ENCODE measurements at regions not wholly inside any gene's neighbourhood (a gene's known extent, or its start where the extent isn't known, plus 50 kb on each side); places are given as distances from the start of the nearest gene placed in this dataset.

DNA sequence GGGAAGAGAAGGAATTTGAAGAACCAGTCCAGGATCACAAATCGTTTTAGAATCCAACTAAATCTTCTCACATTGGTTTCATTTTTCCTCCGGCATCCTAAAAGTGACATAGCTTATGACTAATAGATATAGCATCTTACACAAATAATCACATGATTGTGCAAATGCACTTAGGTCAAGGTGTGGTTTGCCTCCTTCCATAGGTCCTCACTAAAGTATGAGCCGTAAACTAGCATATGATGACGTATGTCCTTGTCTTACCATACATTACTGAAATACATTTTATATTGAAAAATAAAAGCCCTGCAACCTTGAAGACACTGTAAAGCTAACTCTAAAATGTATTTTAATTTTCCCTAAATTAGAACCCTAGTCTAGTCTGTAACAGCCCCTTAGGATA, 362.7 kb upstream of the ADAMTS16 start:
- no peak for DNase-seq
- Histone ChIP-seq H3K4me1 (no peaks in the 10 kb centered on the region), H3K9me3 (no peaks in the 10 kb centered on the region), H3K36me3 (ENCODE audit: control insufficient read depth, insufficient read depth, low read length) (no peaks in the 10 kb centered on the region), H3K27me3 (replicated peaks; ENCODE audit: control insufficient read depth, insufficient read depth, low read length) (no peaks in the 10 kb centered on the region), H3K4me3 (ENCODE audit: low read depth, low read length) (no peak overlapping the region)
- Mint-ChIP-seq H3K27me3 (ENCODE audit: insufficient read depth, unreplicated experiment) (no peaks in the 10 kb centered on the region), H3K4me1 (ENCODE audit: low read depth, unreplicated experiment) (no peaks in the 10 kb centered on the region), H3K27ac (ENCODE audit: unreplicated experiment) (no peak overlapping the region), H3K4me3 (ENCODE audit: unreplicated experiment) (no peak overlapping the region), H3K9me3 (ENCODE audit: unreplicated experiment) (no peaks in the 10 kb centered on the region), H3K36me3 (ENCODE audit: insufficient read depth, unreplicated experiment) (peaks cover 5% of the 10 kb centered on the region)
- no TSS peak for BruUV-seq (replicated peaks)
- TF ChIP-seq, protein P1, sequence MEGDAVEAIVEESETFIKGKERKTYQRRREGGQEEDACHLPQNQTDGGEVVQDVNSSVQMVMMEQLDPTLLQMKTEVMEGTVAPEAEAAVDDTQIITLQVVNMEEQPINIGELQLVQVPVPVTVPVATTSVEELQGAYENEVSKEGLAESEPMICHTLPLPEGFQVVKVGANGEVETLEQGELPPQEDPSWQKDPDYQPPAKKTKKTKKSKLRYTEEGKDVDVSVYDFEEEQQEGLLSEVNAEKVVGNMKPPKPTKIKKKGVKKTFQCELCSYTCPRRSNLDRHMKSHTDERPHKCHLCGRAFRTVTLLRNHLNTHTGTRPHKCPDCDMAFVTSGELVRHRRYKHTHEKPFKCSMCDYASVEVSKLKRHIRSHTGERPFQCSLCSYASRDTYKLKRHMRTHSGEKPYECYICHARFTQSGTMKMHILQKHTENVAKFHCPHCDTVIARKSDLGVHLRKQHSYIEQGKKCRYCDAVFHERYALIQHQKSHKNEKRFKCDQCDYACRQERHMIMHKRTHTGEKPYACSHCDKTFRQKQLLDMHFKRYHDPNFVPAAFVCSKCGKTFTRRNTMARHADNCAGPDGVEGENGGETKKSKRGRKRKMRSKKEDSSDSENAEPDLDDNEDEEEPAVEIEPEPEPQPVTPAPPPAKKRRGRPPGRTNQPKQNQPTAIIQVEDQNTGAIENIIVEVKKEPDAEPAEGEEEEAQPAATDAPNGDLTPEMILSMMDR (IDR thresholded peaks at IDR 0.05; ENCODE audit: insufficient read depth in 1 of 2, low read depth in 1 of 2, low read length in 1 of 2, severe bottlenecking in 1 of 2, unreplicated experiment in 1 of 2) = no peak
- intact Hi-C loops (cut with micrococcal nuclease; ENCODE audit: unreplicated experiment) = no loop called here
- POLR2A ChIA-PET = no interaction called here
- CTCF ChIA-PET = no interaction called here

DNA sequence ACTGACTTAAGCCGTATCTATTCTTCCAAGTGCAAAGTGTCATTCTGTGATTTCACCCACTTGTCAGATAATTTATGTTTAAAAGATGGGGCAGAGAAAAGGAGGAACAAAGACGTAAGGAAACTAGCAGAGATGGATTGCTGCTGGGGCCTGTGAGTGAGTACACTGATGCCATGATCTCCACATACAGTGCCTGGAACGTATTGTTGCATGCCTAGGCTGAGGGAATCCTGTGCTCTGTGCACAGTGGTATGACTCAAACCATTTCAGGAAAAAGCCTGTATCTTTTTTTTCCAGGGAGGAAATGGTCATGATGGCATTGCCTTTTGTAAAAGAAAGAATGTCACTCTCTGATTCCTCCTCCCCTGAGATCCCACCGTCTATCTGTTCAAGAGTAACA, 359.5 kb upstream of the ADAMTS16 start:
- Histone ChIP-seq H3K36me3 (ENCODE audit: control insufficient read depth, insufficient read depth, low read length) (no peaks in the 10 kb centered on the region), H3K9me3 (no peaks in the 10 kb centered on the region), H3K4me3 (ENCODE audit: low read depth, low read length) (no peak overlapping the region), H3K27me3 (replicated peaks; ENCODE audit: control insufficient read depth, insufficient read depth, low read length) (no peaks in the 10 kb centered on the region), H3K4me1 (no peaks in the 10 kb centered on the region)
- no TSS peak for BruUV-seq (replicated peaks)
- TF ChIP-seq, protein P1 (IDR thresholded peaks at IDR 0.05; ENCODE audit: insufficient read depth in 1 of 2, low read depth in 1 of 2, low read length in 1 of 2, severe bottlenecking in 1 of 2, unreplicated experiment in 1 of 2) = no peak
- no peak for DNase-seq
- Mint-ChIP-seq H3K27me3 (ENCODE audit: insufficient read depth, unreplicated experiment) (no peaks in the 10 kb centered on the region), H3K27ac (ENCODE audit: unreplicated experiment) (no peak overlapping the region), H3K9me3 (ENCODE audit: unreplicated experiment) (peaks cover 7% of the 10 kb centered on the region), H3K36me3 (ENCODE audit: insufficient read depth, unreplicated experiment) (peaks cover 5% of the 10 kb centered on the region), H3K4me3 (ENCODE audit: unreplicated experiment) (no peak overlapping the region), H3K4me1 (ENCODE audit: low read depth, unreplicated experiment) (no peaks in the 10 kb centered on the region)
- intact Hi-C loops (cut with micrococcal nuclease; ENCODE audit: unreplicated experiment) = no loop called here
- ChIA-PET CTCF (no interaction called here), POLR2A (no interaction called here)

DNA sequence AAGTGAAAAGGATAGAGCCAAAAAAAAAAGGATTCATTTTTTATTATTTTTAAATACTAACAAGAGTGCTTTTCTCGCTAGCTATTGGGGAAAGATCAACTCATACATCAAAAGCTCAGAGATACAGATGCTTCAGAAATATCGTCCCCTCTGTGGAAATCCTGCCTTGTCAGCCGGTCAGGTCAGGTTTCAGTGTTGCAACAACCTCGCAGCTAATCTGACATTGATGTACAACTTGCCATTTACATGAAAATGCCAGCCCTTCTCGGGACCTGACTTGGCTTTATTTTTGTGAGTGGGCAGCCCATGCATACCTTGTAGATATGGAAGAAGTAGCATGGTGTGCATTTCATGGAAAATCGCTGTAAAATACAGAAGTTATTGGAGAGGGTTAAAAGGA, 358.8 kb upstream of the ADAMTS16 start:
- TF ChIP-seq, protein P1 (IDR thresholded peaks at IDR 0.05; ENCODE audit: insufficient read depth in 1 of 2, low read depth in 1 of 2, low read length in 1 of 2, severe bottlenecking in 1 of 2, unreplicated experiment in 1 of 2) = no peak
- Histone ChIP-seq H3K4me1 (no peaks in the 10 kb centered on the region), H3K27me3 (replicated peaks; ENCODE audit: control insufficient read depth, insufficient read depth, low read length) (no peaks in the 10 kb centered on the region), H3K4me3 (ENCODE audit: low read depth, low read length) (no peak overlapping the region), H3K36me3 (ENCODE audit: control insufficient read depth, insufficient read depth, low read length) (no peaks in the 10 kb centered on the region), H3K9me3 (0 out of 2 replicates have a peak, but pooled peaks cover 3% of the 10 kb centered on the region)
- Mint-ChIP-seq H3K9me3 (ENCODE audit: unreplicated experiment) (peaks cover 13% of the 10 kb centered on the region), H3K4me3 (ENCODE audit: unreplicated experiment) (no peak overlapping the region), H3K36me3 (ENCODE audit: insufficient read depth, unreplicated experiment) (peaks cover 5% of the 10 kb centered on the region), H3K27ac (ENCODE audit: unreplicated experiment) (no peak overlapping the region), H3K27me3 (ENCODE audit: insufficient read depth, unreplicated experiment) (no peaks in the 10 kb centered on the region), H3K4me1 (ENCODE audit: low read depth, unreplicated experiment) (no peaks in the 10 kb centered on the region)
- BruUV-seq (replicated peaks) = no TSS peak
- POLR2A ChIA-PET = no interaction called here
- CTCF ChIA-PET = no interaction called here
- intact Hi-C loops (cut with micrococcal nuclease; ENCODE audit: unreplicated experiment) = no loop called here
- no peak for DNase-seq

Data from Caco-2 (cell line).